ENCODE measurements at regions not wholly inside any gene's neighbourhood (a gene's known extent, or its start where the extent isn't known, plus 50 kb on each side); places are given as distances from the start of the nearest gene placed in this dataset.

DNA sequence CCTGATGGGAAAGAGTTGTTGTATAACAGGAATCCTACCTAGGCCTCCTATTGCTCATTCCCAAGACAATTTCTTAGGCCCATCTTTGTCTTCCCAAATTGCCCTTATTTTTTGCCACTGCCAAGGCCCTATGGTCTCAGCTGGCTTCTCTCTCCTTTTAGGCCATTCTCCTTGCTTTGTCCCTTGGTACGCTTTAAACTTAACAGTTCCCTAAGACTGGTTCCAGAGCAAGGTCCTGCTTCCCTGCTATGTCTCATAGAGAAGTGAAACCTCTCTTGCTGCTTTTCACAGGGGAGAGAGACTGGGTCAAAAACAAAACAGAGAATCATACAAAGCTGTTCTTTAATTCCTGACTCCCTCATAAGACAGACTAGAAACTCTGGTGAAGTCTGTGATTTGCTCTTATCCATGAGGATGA lies 77.1 kb downstream of the XCL2 start:
- H3K4me2 ChIP-seq (ENCODE audit: low read depth, low read length), result no peak overlapping the region
- intact Hi-C loops (cut with micrococcal nuclease), result loop anchor here (5.0 kb wide), 1 partner anchor 759 kb away; no protein-coding TSS in a partner anchor
- ATAC-seq (ENCODE audit: low read depth), result no peak

More for the DNA sequence above, 77.1 kb downstream of the XCL2 start:
- dilution Hi-C loops (cut with HindIII; ENCODE audit: low sequenced_read_pairs, unreplicated experiment), result no loop called here
- H3K14ac ChIP-seq (replicated peaks; ENCODE audit: low read depth, low read length), result no peak overlapping the region
- no peak overlapping the region for H2BK20ac ChIP-seq (ENCODE audit: low read depth, low read length)
- no peak overlapping the region for H3K9ac ChIP-seq (ENCODE audit: low read depth, low read length)
- no peak overlapping the region for H3K4ac ChIP-seq (ENCODE audit: low read depth, low read length)
- no peak overlapping the region for H3K23ac ChIP-seq (ENCODE audit: low read depth, low read length)
- in situ Hi-C loops (cut with MboI; ENCODE audit: low sequenced_read_pairs), result no loop called here
- TF ChIP-seq BHLHE40 (IDR thresholded peaks at IDR 0.05; ENCODE audit: low read depth, low read length) (no peak), CHD1 (IDR thresholded peaks at IDR 0.05; ENCODE audit: low read depth, low read length) (no peak)
- no peak overlapping the region for H4K91ac ChIP-seq (ENCODE audit: insufficient read depth, low read depth, low read length)
- H3K79me1 ChIP-seq (ENCODE audit: low read depth in 1 of 2, low read length in 2 of 2), result no peaks in the 10 kb centered on the region
- no peak overlapping the region for H3K56ac ChIP-seq (ENCODE audit: extremely low read depth, insufficient read depth, low read length)
- H3K36me3 ChIP-seq (ENCODE audit: control insufficient read depth, insufficient read depth, low read length), result no peaks in the 10 kb centered on the region
- H4K8ac ChIP-seq (ENCODE audit: low read depth in 2 of 2, low read length in 2 of 2), result peak overlapping the region in 1 of 2 experiments; percentile 27; a peak in 1 of 4 replicates
- H3K27ac ChIP-seq (ENCODE audit: insufficient read depth, low read length), result no peak overlapping the region
- ChIA-PET CTCF (interaction anchor here (0.7 kb wide), 1 partner anchor 29 kb away, joined by 4 read pairs; no protein-coding TSS in a partner anchor), POLR2A (ENCODE audit: unreplicated experiment) (no interaction called here)
- no peak for DNase-seq
- no peaks in the 10 kb centered on the region for H3K9me1 ChIP-seq (ENCODE audit: insufficient read depth, low read length)
- no peaks in the 10 kb centered on the region for H3K9me3 ChIP-seq (ENCODE audit: control insufficient read depth, insufficient read depth, low read length)
- no peak overlapping the region for H2BK5ac ChIP-seq (ENCODE audit: low read depth, low read length, poor library complexity, severe bottlenecking)
- peaks cover 2% of the 10 kb centered on the region for H3K4me1 ChIP-seq (ENCODE audit: control insufficient read depth, insufficient read depth, low read length)
- no peak overlapping the region for H2BK15ac ChIP-seq (ENCODE audit: low read depth, low read length)
- no peaks in the 10 kb centered on the region for H4K20me1 ChIP-seq (ENCODE audit: insufficient read depth, low read length)
- peak overlapping the region; percentile 23; the same call in 1 of the 2 replicates for H4K5ac ChIP-seq (ENCODE audit: low read depth, low read length)
- H2AFZ ChIP-seq (replicated peaks; ENCODE audit: low read length, poor library complexity), result no peak overlapping the region
- WGBS, 2 experiments (ENCODE audit: extremely low coverage in 2 of 2, insufficient read length in 1 of 2), result no CpG with 5 or more reads among the region's 1 CpG
- H2AK5ac ChIP-seq (ENCODE audit: low read depth, low read length), result no peak overlapping the region
- H3K4me3 ChIP-seq (ENCODE audit: insufficient read depth, low read depth, low read length), result no peak overlapping the region
- no TSS peak for BruUV-seq (replicated peaks)
- no peak overlapping the region for H2BK120ac ChIP-seq (ENCODE audit: low read depth, low read length)
- H2AK9ac ChIP-seq (replicated peaks; ENCODE audit: low read depth, low read length, poor library complexity), result no peak overlapping the region
- no peak overlapping the region; the same call in 1 of the 2 replicates for H3K18ac ChIP-seq (ENCODE audit: low read depth, low read length)
- H3K27me3 ChIP-seq (ENCODE audit: control insufficient read depth, insufficient read depth, low read length), result no peaks in the 10 kb centered on the region
